GM23248 (cell line): ENCODE measurements at regions not wholly inside any gene's neighbourhood (a gene's known extent, or its start where the extent isn't known, plus 50 kb on each side); places are given as distances from the start of the nearest gene placed in this dataset.

ENCODE experiments used
- EZH2 ChIP-seq: fragments of 200-600 bp; sonication (generic); IDR thresholded peaks from 2 replicates; pipeline ENCODE4 v1.6.1; 2018; ENCODE audit warnings: antibody characterized with exemption, mild to moderate bottlenecking; ENCODE audit not compliant: insufficient read depth, poor library complexity, severe bottlenecking
- EZH2phosphoT487 ChIP-seq: fragments of 200-600 bp; sonication (generic); IDR thresholded peaks from 2 replicates; pipeline ENCODE4 v1.6.1; 2018; ENCODE audit warnings: antibody characterized with exemption, moderate library complexity, mild to moderate bottlenecking, low read depth; ENCODE audit not compliant: insufficient read depth

DNA sequence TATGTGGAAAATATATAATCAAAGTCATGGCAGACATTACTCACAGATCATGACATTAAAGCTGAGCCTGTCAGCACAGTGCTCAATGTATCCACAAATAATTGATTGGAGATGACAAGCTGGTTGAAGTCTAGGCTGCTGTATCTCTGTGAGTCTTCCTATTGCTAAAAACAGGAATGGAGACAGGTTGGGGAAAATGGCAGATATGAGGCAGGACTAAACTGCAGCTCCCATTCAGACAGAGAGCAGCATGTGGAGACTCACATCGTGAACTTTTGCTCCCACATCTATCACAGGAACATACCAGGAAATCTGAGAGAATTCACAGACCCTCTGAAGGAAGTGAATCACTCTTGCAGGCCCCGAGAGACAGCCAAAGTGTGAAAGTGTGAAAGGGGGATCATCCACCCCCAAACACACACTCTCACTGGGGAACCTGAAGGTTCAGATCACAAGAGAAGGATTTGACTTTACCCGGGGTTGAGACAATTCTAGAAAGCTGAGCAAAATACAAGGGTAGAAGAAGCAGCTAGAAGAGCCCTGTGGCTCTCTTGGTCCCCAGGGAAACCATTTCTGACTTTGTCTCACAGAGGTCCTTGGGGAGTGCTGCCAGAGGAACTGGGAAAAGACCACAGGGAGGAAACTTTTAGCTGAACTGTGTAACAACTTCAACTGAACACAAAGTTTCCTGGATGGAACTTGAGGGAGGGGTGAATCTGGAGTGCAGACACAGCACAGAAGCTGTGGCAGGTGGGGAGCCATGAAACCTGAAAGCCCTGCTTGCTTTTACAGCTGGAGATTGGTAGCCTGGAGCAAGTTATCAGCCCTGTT lies 173.4 kb downstream of the S1PR1 start:
- TF ChIP-seq EZH2: no peak
- no peak for TF ChIP-seq EZH2phosphoT487
